A549 (cell line): ENCODE measurements at regions not wholly inside any gene's neighbourhood (a gene's known extent, or its start where the extent isn't known, plus 50 kb on each side); places are given as distances from the start of the nearest gene placed in this dataset.

Experiments used
- CBX2 ChIP-seq: fragments of 200-600 bp; sonication (generic); IDR thresholded peaks from 2 replicates; pipeline ENCODE4 v1.6.1; 2016; ENCODE audit warnings: low read depth, mild to moderate bottlenecking, borderline replicate concordance
- CBX8 ChIP-seq: fragments of 200-600 bp; sonication (generic); IDR thresholded peaks from 2 replicates; pipeline ENCODE4 v1.6.1; 2016
- CEBPB ChIP-seq, 2 experiments: fragments of >200 bp in 1 of 2; sonication (Bioruptor Twin) in 1 of 2; formaldehyde crosslinking in 1 of 2; IDR thresholded peaks; 2 replicates each; pipeline ENCODE4 v1.6.1; 2012 to 2016
- ESRRA ChIP-seq: fragments of 150-350 bp; IDR thresholded peaks from 2 replicates; pipeline ENCODE4 v1.6.1; 2014; ENCODE audit warnings: mild to moderate bottlenecking, low read length, borderline replicate concordance
- JUN ChIP-seq, 2 experiments: fragments of >200 bp; sonication (Bioruptor Twin); formaldehyde crosslinking; IDR thresholded peaks; 2 replicates in 1 of 2; 3 replicates in 1 of 2; pipeline ENCODE4 v1.6.1; 2016 to 2017
- POLR2A ChIP-seq: IDR thresholded peaks from 2 replicates; pipeline ENCODE4 v1.6.1; 2012; ENCODE audit warnings: mild to moderate bottlenecking, low read length
- POLR2AphosphoS2 ChIP-seq: conservative IDR thresholded peaks from 2 replicates; pipeline ENCODE4 v1.6.1; 2012; ENCODE audit warnings: low read length, improper control_type of control experiment, inconsistent platforms
- RAD21 ChIP-seq, 2 experiments: fragments of >200 bp in 1 of 2; sonication (Bioruptor Twin) in 1 of 2; formaldehyde crosslinking in 1 of 2; IDR thresholded peaks in 1 of 2; conservative IDR thresholded peaks in 1 of 2; 2 replicates in 1 of 2; 3 replicates in 1 of 2; pipeline ENCODE4 v1.6.1; 2012 to 2018; ENCODE audit warnings: inconsistent platforms in 1 of 2
- ZFP36 ChIP-seq: fragments of 450-650 bp; IDR thresholded peaks from 2 replicates; pipeline ENCODE4 v1.6.1; 2014; ENCODE audit warnings: borderline replicate concordance; ENCODE audit not compliant: partially characterized antibody
- TF ChIP-seq, protein P1 (sequence below): fragments of >200 bp; sonication (Bioruptor Twin); formaldehyde crosslinking; IDR thresholded peaks from 3 replicates; pipeline ENCODE4 v1.5.1; 2016
- TF ChIP-seq, protein P2 (sequence below): fragments of 200-600 bp; sonication (generic); IDR thresholded peaks from 2 replicates; pipeline ENCODE4 v1.6.1; 2016; ENCODE audit warnings: antibody characterized with exemption, mild to moderate bottlenecking, moderate library complexity

DNA sequence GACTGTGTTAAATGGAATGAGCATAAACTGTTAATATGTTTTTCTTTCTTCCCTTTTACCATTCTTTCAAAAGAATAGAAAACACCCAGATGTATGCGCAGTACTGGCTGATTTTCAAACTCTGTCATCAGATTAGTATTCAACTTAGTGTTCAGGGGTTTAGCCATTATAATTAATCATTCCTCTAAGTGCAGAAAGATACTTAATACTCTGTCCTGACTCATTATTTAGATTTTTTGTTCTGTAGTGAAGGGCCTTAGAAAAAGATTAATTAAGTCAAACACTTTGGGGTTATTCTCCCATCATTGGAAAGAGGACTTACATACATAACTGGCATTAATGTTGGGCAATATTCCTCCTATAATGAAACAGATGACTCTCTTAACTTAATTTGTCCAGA is 1316.7 kb upstream of the SLC10A2 start:
- no peak for TF ChIP-seq POLR2A
- TF ChIP-seq POLR2AphosphoS2, result no peak
- TF ChIP-seq, protein P1, sequence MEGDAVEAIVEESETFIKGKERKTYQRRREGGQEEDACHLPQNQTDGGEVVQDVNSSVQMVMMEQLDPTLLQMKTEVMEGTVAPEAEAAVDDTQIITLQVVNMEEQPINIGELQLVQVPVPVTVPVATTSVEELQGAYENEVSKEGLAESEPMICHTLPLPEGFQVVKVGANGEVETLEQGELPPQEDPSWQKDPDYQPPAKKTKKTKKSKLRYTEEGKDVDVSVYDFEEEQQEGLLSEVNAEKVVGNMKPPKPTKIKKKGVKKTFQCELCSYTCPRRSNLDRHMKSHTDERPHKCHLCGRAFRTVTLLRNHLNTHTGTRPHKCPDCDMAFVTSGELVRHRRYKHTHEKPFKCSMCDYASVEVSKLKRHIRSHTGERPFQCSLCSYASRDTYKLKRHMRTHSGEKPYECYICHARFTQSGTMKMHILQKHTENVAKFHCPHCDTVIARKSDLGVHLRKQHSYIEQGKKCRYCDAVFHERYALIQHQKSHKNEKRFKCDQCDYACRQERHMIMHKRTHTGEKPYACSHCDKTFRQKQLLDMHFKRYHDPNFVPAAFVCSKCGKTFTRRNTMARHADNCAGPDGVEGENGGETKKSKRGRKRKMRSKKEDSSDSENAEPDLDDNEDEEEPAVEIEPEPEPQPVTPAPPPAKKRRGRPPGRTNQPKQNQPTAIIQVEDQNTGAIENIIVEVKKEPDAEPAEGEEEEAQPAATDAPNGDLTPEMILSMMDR, result no peak
- TF ChIP-seq ZFP36, result no peak
- TF ChIP-seq, protein P2, sequence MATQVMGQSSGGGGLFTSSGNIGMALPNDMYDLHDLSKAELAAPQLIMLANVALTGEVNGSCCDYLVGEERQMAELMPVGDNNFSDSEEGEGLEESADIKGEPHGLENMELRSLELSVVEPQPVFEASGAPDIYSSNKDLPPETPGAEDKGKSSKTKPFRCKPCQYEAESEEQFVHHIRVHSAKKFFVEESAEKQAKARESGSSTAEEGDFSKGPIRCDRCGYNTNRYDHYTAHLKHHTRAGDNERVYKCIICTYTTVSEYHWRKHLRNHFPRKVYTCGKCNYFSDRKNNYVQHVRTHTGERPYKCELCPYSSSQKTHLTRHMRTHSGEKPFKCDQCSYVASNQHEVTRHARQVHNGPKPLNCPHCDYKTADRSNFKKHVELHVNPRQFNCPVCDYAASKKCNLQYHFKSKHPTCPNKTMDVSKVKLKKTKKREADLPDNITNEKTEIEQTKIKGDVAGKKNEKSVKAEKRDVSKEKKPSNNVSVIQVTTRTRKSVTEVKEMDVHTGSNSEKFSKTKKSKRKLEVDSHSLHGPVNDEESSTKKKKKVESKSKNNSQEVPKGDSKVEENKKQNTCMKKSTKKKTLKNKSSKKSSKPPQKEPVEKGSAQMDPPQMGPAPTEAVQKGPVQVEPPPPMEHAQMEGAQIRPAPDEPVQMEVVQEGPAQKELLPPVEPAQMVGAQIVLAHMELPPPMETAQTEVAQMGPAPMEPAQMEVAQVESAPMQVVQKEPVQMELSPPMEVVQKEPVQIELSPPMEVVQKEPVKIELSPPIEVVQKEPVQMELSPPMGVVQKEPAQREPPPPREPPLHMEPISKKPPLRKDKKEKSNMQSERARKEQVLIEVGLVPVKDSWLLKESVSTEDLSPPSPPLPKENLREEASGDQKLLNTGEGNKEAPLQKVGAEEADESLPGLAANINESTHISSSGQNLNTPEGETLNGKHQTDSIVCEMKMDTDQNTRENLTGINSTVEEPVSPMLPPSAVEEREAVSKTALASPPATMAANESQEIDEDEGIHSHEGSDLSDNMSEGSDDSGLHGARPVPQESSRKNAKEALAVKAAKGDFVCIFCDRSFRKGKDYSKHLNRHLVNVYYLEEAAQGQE, result no peak
- TF ChIP-seq CBX8, result no peak
- no peak for TF ChIP-seq JUN (IDR thresholded peaks at IDR 0.05)
- no peak for TF ChIP-seq CEBPB (IDR thresholded peaks at IDR 0.05)
- TF ChIP-seq CBX2, result no peak
- no peak for TF ChIP-seq ESRRA
- TF ChIP-seq RAD21 (conservative IDR thresholded peaks at IDR 0.05 in 1 of 2, IDR thresholded peaks at IDR 0.05 in 1 of 2), result no peak
